IMR-90 (cell line): ENCODE measurements at regions not wholly inside any gene's neighbourhood (a gene's known extent, or its start where the extent isn't known, plus 50 kb on each side); places are given as distances from the start of the nearest gene placed in this dataset.

Experiments used
- ATAC-seq: fragments of 200-7000 bp; cut with Tn5 transposase; 2 replicates; pipeline ENCODE4 v1.9.1; 2020; ENCODE audit warnings: low read depth, mild to moderate bottlenecking, moderate library complexity
- BruUV-seq: library from RNA; stranded (reverse); fragments of 400-500 nt; replicated peaks from 2 replicates; lab custom pipeline; 2021; lab: Mats Ljungman, UMichigan
- CTCF ChIA-PET: fragments of 300-600 bp; formaldehyde crosslinking; extraction: SDS; loops from one replicate; lab custom pipeline; 2021; ENCODE audit warnings: antibody characterized with exemption; lab: Yijun Ruan, JAX
- POLR2A ChIA-PET: fragments of 300-600 bp; sonication (Branson Sonifier 250); formaldehyde crosslinking; loops from one replicate; lab custom pipeline; 2022; ENCODE audit warnings: antibody characterized with exemption; ENCODE audit not compliant: unreplicated experiment; lab: Charles Lee
- DNase-seq: peaks from one replicate; pipeline ENCODE4 v3.0.0; 2013
- H2AFZ ChIP-seq: replicated peaks from 2 replicates; pipeline ENCODE3; 2013; ENCODE audit warnings: low read length, mild to moderate bottlenecking; ENCODE audit not compliant: poor library complexity
- H2AK5ac ChIP-seq: 2 replicates; pipeline ENCODE4 v1.6.1; 2013; ENCODE audit warnings: low read depth, low read length, inconsistent platforms
- H2AK9ac ChIP-seq: replicated peaks from 2 replicates; pipeline ENCODE3; 2013; ENCODE audit warnings: mild to moderate bottlenecking, low read depth, low read length, moderate library complexity; ENCODE audit not compliant: poor library complexity
- H2BK120ac ChIP-seq: 2 replicates; pipeline ENCODE4 v1.6.1; 2013; ENCODE audit warnings: low read depth, low read length, inconsistent platforms
- H2BK15ac ChIP-seq: 3 replicates; pipeline ENCODE4 v1.6.1; 2013; ENCODE audit warnings: low read depth, low read length, inconsistent platforms
- H2BK20ac ChIP-seq: 2 replicates; pipeline ENCODE4 v1.6.1; 2013; ENCODE audit warnings: low read depth, mild to moderate bottlenecking, inconsistent platforms, low read length, moderate library complexity
- H2BK5ac ChIP-seq: 2 replicates; pipeline ENCODE4 v1.6.1; 2013; ENCODE audit warnings: mild to moderate bottlenecking, low read depth, low read length, inconsistent platforms; ENCODE audit not compliant: poor library complexity, severe bottlenecking
- H3K14ac ChIP-seq: replicated peaks from 2 replicates; pipeline ENCODE4 v1.6.1; 2013; ENCODE audit warnings: low read depth, low read length, inconsistent platforms
- H3K18ac ChIP-seq: 2 replicates; pipeline ENCODE4 v1.6.1; 2013; ENCODE audit warnings: low read depth, low read length, control low read depth
- H3K23ac ChIP-seq: 2 replicates; pipeline ENCODE4 v1.6.1; 2013; ENCODE audit warnings: low read depth, low read length, inconsistent platforms
- H3K27ac ChIP-seq: 2 replicates; pipeline ENCODE4 v1.5.1; 2013; ENCODE audit warnings: mild to moderate bottlenecking, control low read depth, low read length; ENCODE audit not compliant: insufficient read depth
- H3K27me3 ChIP-seq: 2 replicates; pipeline ENCODE4 v1.6.1; 2013; ENCODE audit warnings: low read length; ENCODE audit not compliant: control insufficient read depth, insufficient read depth
- H3K36me3 ChIP-seq: 2 replicates; pipeline ENCODE4 v1.6.1; 2013; ENCODE audit warnings: low read length, mixed read lengths; ENCODE audit not compliant: control insufficient read depth, insufficient read depth
- H3K4ac ChIP-seq: 2 replicates; pipeline ENCODE4 v1.6.1; 2013; ENCODE audit warnings: low read depth, low read length, inconsistent platforms
- H3K4me1 ChIP-seq: 2 replicates; pipeline ENCODE4 v1.6.1; 2013; ENCODE audit warnings: low read length, mixed read lengths; ENCODE audit not compliant: control insufficient read depth, insufficient read depth
- H3K4me2 ChIP-seq: 2 replicates; pipeline ENCODE4 v1.6.1; 2013; ENCODE audit warnings: low read depth, mild to moderate bottlenecking, control low read depth, low read length, moderate library complexity
- H3K4me3 ChIP-seq: 2 replicates; pipeline ENCODE4 v1.5.1; 2013; ENCODE audit warnings: low read depth, mild to moderate bottlenecking, control low read depth, low read length, moderate library complexity; ENCODE audit not compliant: insufficient read depth
- H3K56ac ChIP-seq: 2 replicates; pipeline ENCODE4 v1.6.1; 2013; ENCODE audit warnings: low read length, inconsistent platforms; ENCODE audit not compliant: insufficient read depth; ENCODE audit errors: extremely low read depth
- H3K79me1 ChIP-seq, 2 experiments: 2 replicates each; pipeline ENCODE4 v1.6.1; 2013; ENCODE audit warnings: low read length in 2 of 2, inconsistent platforms in 1 of 2, low read depth in 1 of 2
- H3K9ac ChIP-seq: 2 replicates; pipeline ENCODE4 v1.6.1; 2013; ENCODE audit warnings: low read depth, low read length, control low read depth
- H3K9me1 ChIP-seq: 2 replicates; pipeline ENCODE4 v1.6.1; 2013; ENCODE audit warnings: low read length, inconsistent platforms; ENCODE audit not compliant: insufficient read depth
- H3K9me3 ChIP-seq: 2 replicates; pipeline ENCODE4 v1.6.1; 2013; ENCODE audit warnings: low read length; ENCODE audit not compliant: control insufficient read depth, insufficient read depth
- H4K20me1 ChIP-seq: 2 replicates; pipeline ENCODE4 v1.6.1; 2013; ENCODE audit warnings: low read length, inconsistent platforms; ENCODE audit not compliant: insufficient read depth
- H4K5ac ChIP-seq: 2 replicates; pipeline ENCODE4 v1.6.1; 2013; ENCODE audit warnings: mild to moderate bottlenecking, low read depth, low read length, control low read depth
- H4K8ac ChIP-seq, 2 experiments: 2 replicates each; pipeline ENCODE4 v1.6.1; 2013; ENCODE audit warnings: low read depth in 2 of 2, low read length in 2 of 2, control low read depth in 1 of 2, inconsistent platforms in 1 of 2
- H4K91ac ChIP-seq: 2 replicates; pipeline ENCODE4 v1.6.1; 2013; ENCODE audit warnings: low read depth, low read length, inconsistent platforms; ENCODE audit not compliant: insufficient read depth
- BHLHE40 ChIP-seq: fragments of 150-350 bp; IDR thresholded peaks from 2 replicates; pipeline ENCODE4 v1.6.1; 2016; ENCODE audit warnings: mild to moderate bottlenecking, low read depth, low read length
- CHD1 ChIP-seq: IDR thresholded peaks from 2 replicates; pipeline ENCODE4 v1.6.1; 2012; ENCODE audit warnings: low read depth, low read length, improper control_type of control experiment
- FOS ChIP-seq: fragments of 150-350 bp; IDR thresholded peaks from 2 replicates; pipeline ENCODE4 v1.6.1; 2016; ENCODE audit warnings: low read depth, low read length
- MAFK ChIP-seq: IDR thresholded peaks from 2 replicates; pipeline ENCODE4 v1.6.1; 2012; ENCODE audit warnings: low read depth, low read length, improper control_type of control experiment
- MAZ ChIP-seq: IDR thresholded peaks from 2 replicates; pipeline ENCODE4 v1.6.1; 2012; ENCODE audit warnings: low read depth, mild to moderate bottlenecking, low read length, improper control_type of control experiment, moderate library complexity, borderline replicate concordance
- NFE2L2 ChIP-seq: fragments of 150-350 bp; IDR thresholded peaks from 2 replicates; pipeline ENCODE4 v1.6.1; 2016; ENCODE audit warnings: low read depth, mild to moderate bottlenecking, low read length
- RAD21 ChIP-seq: IDR thresholded peaks from 2 replicates; pipeline ENCODE4 v1.6.1; 2012; ENCODE audit warnings: low read length, improper control_type of control experiment
- RCOR1 ChIP-seq: IDR thresholded peaks from 2 replicates; pipeline ENCODE4 v1.6.1; 2012; ENCODE audit warnings: mild to moderate bottlenecking, low read length, improper control_type of control experiment; ENCODE audit not compliant: insufficient replicate concordance
- RFX5 ChIP-seq: IDR thresholded peaks from 2 replicates; pipeline ENCODE4 v1.8.0; 2012; ENCODE audit warnings: low read depth, mild to moderate bottlenecking, low read length, moderate library complexity
- SMC3 ChIP-seq: fragments of 150-350 bp; IDR thresholded peaks from 2 replicates; pipeline ENCODE4 v1.6.1; 2016; ENCODE audit warnings: low read depth, mild to moderate bottlenecking, antibody characterized with exemption, low read length, moderate library complexity
- WGBS, 2 experiments: methylation state at CpG; one replicate each; pipeline versions ENCODE4 v1.1.5 to v1.1.7; 2013; ENCODE audit warnings: missing lambda C conversion rate in 2 of 2; ENCODE audit not compliant: insufficient read length in 1 of 2; ENCODE audit errors: extremely low coverage in 2 of 2; 5-methylcytosine and 5-hydroxymethylcytosine counted together
- dilution Hi-C: fragments of 300-500 bp; cut with HindIII; formaldehyde crosslinking; loops from one replicate; pipeline ENCODE4 v1.14.3; 2018; ENCODE audit warnings: low sequenced_read_pairs; ENCODE audit not compliant: unreplicated experiment
- in situ Hi-C: fragments of 300-500 bp; cut with MboI; formaldehyde crosslinking; loops from 3 replicates; pipeline ENCODE4 v1.14.3; 2019; ENCODE audit warnings: low sequenced_read_pairs, inconsistent platforms, mixed read lengths
- intact Hi-C: fragments of 100-400 bp; cut with micrococcal nuclease; formaldehyde crosslinking; loops from 2 replicates; pipeline ENCODE4 v1.10.0; 2022
- TF ChIP-seq, protein P1 (sequence below): fragments of 150-350 bp; IDR thresholded peaks from 2 replicates; pipeline ENCODE4 v1.6.1; 2017; ENCODE audit warnings: mild to moderate bottlenecking, antibody characterized with exemption, low read length, low read depth
- TF ChIP-seq, protein P2 (sequence below): fragments of 150-350 bp; IDR thresholded peaks from 2 replicates; pipeline ENCODE4 v1.6.1; 2016; ENCODE audit warnings: low read depth, mild to moderate bottlenecking, low read length, moderate library complexity, borderline replicate concordance
- TF ChIP-seq, protein P3 (sequence below): conservative IDR thresholded peaks from 2 replicates; pipeline ENCODE4 v1.5.1; 2012; ENCODE audit warnings: mild to moderate bottlenecking, low read depth, low read length, improper control_type of control experiment

DNA sequence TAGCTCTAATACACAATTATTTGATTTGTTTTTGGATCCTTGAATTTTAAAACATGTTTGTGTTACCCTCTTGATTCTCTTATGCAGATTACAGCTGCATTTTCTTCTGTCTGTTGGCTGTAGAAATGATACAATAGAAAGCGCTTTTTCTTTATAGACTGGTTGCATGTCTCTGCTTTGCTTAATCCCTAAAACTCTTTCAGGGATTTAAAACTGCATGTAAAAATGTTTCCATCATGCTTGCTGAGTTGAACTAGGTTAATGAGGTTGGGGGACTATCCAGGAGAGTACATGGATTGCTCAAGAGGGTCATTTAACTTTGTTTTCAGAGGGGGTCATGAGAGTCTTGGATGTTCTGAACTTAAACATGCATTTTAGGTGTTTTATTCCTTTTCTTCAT lies 166.4 kb upstream of the IFNG-AS1 start:
- no peak overlapping the region for H3K18ac ChIP-seq
- no peak overlapping the region for H2AFZ ChIP-seq
- in situ Hi-C loops (no loop called here), intact Hi-C loops (no loop called here), dilution Hi-C loops (no loop called here)
- H3K36me3 ChIP-seq = no peaks in the 10 kb centered on the region
- H3K4me1 ChIP-seq = 0 out of 2 replicates have a peak, but pooled peaks cover 2% of the 10 kb centered on the region
- no peak overlapping the region for H3K9ac ChIP-seq
- no TSS peak for BruUV-seq
- TF ChIP-seq SMC3 (no peak), RFX5 (no peak), RAD21 (no peak), MAFK (no peak), FOS (no peak), NFE2L2 (no peak), BHLHE40 (no peak), RCOR1 (no peak), MAZ (no peak), CHD1 (no peak)
- TF ChIP-seq, protein P1, sequence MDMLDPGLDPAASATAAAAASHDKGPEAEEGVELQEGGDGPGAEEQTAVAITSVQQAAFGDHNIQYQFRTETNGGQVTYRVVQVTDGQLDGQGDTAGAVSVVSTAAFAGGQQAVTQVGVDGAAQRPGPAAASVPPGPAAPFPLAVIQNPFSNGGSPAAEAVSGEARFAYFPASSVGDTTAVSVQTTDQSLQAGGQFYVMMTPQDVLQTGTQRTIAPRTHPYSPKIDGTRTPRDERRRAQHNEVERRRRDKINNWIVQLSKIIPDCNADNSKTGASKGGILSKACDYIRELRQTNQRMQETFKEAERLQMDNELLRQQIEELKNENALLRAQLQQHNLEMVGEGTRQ = no peak
- TF ChIP-seq, protein P2, sequence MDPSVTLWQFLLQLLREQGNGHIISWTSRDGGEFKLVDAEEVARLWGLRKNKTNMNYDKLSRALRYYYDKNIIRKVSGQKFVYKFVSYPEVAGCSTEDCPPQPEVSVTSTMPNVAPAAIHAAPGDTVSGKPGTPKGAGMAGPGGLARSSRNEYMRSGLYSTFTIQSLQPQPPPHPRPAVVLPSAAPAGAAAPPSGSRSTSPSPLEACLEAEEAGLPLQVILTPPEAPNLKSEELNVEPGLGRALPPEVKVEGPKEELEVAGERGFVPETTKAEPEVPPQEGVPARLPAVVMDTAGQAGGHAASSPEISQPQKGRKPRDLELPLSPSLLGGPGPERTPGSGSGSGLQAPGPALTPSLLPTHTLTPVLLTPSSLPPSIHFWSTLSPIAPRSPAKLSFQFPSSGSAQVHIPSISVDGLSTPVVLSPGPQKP = no peak
- TF ChIP-seq, protein P3, sequence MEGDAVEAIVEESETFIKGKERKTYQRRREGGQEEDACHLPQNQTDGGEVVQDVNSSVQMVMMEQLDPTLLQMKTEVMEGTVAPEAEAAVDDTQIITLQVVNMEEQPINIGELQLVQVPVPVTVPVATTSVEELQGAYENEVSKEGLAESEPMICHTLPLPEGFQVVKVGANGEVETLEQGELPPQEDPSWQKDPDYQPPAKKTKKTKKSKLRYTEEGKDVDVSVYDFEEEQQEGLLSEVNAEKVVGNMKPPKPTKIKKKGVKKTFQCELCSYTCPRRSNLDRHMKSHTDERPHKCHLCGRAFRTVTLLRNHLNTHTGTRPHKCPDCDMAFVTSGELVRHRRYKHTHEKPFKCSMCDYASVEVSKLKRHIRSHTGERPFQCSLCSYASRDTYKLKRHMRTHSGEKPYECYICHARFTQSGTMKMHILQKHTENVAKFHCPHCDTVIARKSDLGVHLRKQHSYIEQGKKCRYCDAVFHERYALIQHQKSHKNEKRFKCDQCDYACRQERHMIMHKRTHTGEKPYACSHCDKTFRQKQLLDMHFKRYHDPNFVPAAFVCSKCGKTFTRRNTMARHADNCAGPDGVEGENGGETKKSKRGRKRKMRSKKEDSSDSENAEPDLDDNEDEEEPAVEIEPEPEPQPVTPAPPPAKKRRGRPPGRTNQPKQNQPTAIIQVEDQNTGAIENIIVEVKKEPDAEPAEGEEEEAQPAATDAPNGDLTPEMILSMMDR = no peak
- WGBS, 2 experiments = no CpG with 5 or more reads among the region's 1 CpG
- no peak overlapping the region for H3K4ac ChIP-seq
- no peak overlapping the region for H3K4me3 ChIP-seq
- H2BK20ac ChIP-seq = no peak overlapping the region
- no peak overlapping the region for H3K4me2 ChIP-seq
- ChIA-PET CTCF (interaction anchor here (0.9 kb wide), 1 partner anchor 23 kb away, joined by 6 read pairs; no protein-coding TSS in a partner anchor), POLR2A (no interaction called here)
- no peak overlapping the region for H4K91ac ChIP-seq
- no peak overlapping the region for H2AK5ac ChIP-seq
- no peak overlapping the region for H2BK120ac ChIP-seq
- no peak overlapping the region for H2BK5ac ChIP-seq
- no peak overlapping the region for H3K23ac ChIP-seq
- no peak for DNase-seq
- H3K9me1 ChIP-seq = no peaks in the 10 kb centered on the region
- H2AK9ac ChIP-seq = no peak overlapping the region
- ATAC-seq = no peak
- H3K27ac ChIP-seq = no peak overlapping the region
- no peak overlapping the region for H3K56ac ChIP-seq
- H3K27me3 ChIP-seq = no peaks in the 10 kb centered on the region
- no peak overlapping the region for H2BK15ac ChIP-seq
- no peak overlapping the region for H3K14ac ChIP-seq
- H4K5ac ChIP-seq = no peak overlapping the region
- no peaks in the 10 kb centered on the region for H4K20me1 ChIP-seq
- no peaks in the 10 kb centered on the region for H3K79me1 ChIP-seq
- no peak overlapping the region for H4K8ac ChIP-seq
- no peaks in the 10 kb centered on the region for H3K9me3 ChIP-seq
